KMS-11 (cell line): ENCODE measurements at regions not wholly inside any gene's neighbourhood (a gene's known extent, or its start where the extent isn't known, plus 50 kb on each side); places are given as distances from the start of the nearest gene placed in this dataset.

Experiments
- H2AFZ ChIP-seq: fragments of 200-600 bp; sonication (generic); 2 replicates; pipeline ENCODE4 v1.6.1; 2016; ENCODE audit warnings: antibody characterized with exemption, mixed run types, low read depth
- H3K27ac ChIP-seq: fragments of 200-600 bp; sonication (generic); 2 replicates; pipeline ENCODE4 v1.6.1; 2016; ENCODE audit warnings: mild to moderate bottlenecking, mixed run types
- H3K27me3 ChIP-seq: fragments of 200-600 bp; sonication (generic); 2 replicates; pipeline ENCODE4 v1.6.1; 2017; ENCODE audit warnings: mild to moderate bottlenecking, low read depth, mixed run types, moderate library complexity; ENCODE audit not compliant: insufficient read depth
- H3K36me3 ChIP-seq: fragments of 200-600 bp; sonication (generic); 2 replicates; pipeline ENCODE4 v1.6.1; 2017; ENCODE audit warnings: mild to moderate bottlenecking, mixed run types; ENCODE audit not compliant: insufficient read depth
- H3K4me1 ChIP-seq: fragments of 200-600 bp; sonication (generic); 2 replicates; pipeline ENCODE4 v1.6.1; 2016; ENCODE audit warnings: mild to moderate bottlenecking, low read depth, mixed run types; ENCODE audit not compliant: poor library complexity, severe bottlenecking
- H3K4me2 ChIP-seq: fragments of 200-600 bp; sonication (generic); 2 replicates; pipeline ENCODE4 v1.7.0; 2016; ENCODE audit warnings: mild to moderate bottlenecking, mixed run types
- H3K4me3 ChIP-seq: fragments of 200-600 bp; sonication (generic); IDR thresholded peaks from 2 replicates; pipeline ENCODE4 v1.6.1; 2017; ENCODE audit warnings: low read depth, low read length, mixed read lengths; ENCODE audit not compliant: insufficient read depth
- H3K79me2 ChIP-seq: fragments of 200-600 bp; sonication (generic); 2 replicates; pipeline ENCODE4 v1.6.1; 2016; ENCODE audit warnings: low read depth, mixed run types; ENCODE audit not compliant: insufficient read depth
- H3K9ac ChIP-seq: fragments of 200-600 bp; sonication (generic); 2 replicates; pipeline ENCODE4 v1.6.1; 2016; ENCODE audit warnings: mild to moderate bottlenecking, mixed run types
- H4K20me1 ChIP-seq: fragments of 200-600 bp; sonication (generic); 2 replicates; pipeline ENCODE4 v1.6.1; 2016; ENCODE audit warnings: mild to moderate bottlenecking, mixed run types; ENCODE audit not compliant: insufficient read depth
- TF ChIP-seq, protein P1 (sequence below): fragments of 200-600 bp; sonication (generic); conservative IDR thresholded peaks from 2 replicates; pipeline ENCODE4 v1.6.1; 2017; ENCODE audit warnings: low read depth, mild to moderate bottlenecking, antibody characterized with exemption, low read length, moderate library complexity, mixed read lengths

DNA sequence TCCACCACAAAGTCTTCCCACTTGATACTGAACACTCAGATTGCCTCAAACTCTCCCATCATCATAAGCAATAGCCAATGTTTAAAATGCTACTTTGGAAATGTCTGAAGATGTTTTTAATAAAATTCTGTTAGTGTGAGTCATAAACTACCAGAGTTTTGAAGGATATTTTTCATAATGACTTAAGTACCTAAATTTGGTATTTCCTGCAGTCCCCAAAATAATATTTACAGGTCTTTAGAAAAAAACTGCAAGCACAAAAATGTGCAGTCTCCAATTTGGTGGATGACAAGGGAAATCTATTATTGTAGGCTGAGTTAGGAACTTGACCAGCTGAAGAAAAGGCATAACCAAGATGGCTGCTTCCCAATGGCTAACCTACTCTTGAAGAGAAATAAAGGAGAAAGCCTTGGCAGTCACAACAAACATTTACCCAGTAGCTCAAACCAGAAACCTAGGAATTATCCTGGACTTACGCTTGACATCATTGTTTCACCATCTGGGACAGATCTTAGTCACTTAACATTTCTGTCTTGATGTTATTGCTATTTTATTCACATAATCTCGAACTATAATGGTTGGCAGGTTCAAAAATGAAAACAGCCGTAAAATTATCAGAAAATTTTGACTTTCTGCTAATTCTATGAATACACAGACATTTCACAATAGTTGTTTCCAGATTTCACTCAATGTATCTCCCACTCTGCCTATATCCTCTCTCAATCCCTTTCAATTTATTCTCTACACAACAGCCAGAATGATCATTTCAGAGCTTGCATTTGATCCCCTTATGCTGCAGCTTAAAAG, 111.2 kb upstream of the STEAP1B start:
- Histone ChIP-seq H3K27me3 (no peaks in the 10 kb centered on the region), H3K4me3 (no peak overlapping the region), H4K20me1 (no peaks in the 10 kb centered on the region), H3K79me2 (no peaks in the 10 kb centered on the region), H2AFZ (no peak overlapping the region), H3K9ac (no peak overlapping the region), H3K27ac (no peak overlapping the region), H3K36me3 (no peaks in the 10 kb centered on the region), H3K4me2 (no peak overlapping the region), H3K4me1 (no peaks in the 10 kb centered on the region)
- TF ChIP-seq, protein P1, sequence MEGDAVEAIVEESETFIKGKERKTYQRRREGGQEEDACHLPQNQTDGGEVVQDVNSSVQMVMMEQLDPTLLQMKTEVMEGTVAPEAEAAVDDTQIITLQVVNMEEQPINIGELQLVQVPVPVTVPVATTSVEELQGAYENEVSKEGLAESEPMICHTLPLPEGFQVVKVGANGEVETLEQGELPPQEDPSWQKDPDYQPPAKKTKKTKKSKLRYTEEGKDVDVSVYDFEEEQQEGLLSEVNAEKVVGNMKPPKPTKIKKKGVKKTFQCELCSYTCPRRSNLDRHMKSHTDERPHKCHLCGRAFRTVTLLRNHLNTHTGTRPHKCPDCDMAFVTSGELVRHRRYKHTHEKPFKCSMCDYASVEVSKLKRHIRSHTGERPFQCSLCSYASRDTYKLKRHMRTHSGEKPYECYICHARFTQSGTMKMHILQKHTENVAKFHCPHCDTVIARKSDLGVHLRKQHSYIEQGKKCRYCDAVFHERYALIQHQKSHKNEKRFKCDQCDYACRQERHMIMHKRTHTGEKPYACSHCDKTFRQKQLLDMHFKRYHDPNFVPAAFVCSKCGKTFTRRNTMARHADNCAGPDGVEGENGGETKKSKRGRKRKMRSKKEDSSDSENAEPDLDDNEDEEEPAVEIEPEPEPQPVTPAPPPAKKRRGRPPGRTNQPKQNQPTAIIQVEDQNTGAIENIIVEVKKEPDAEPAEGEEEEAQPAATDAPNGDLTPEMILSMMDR, result no peak

- no peak overlapping the region for H3K4me2 ChIP-seq
- no peaks in the 10 kb centered on the region for H3K79me2 ChIP-seq
- TF ChIP-seq, protein P1, result no peak
- no peaks in the 10 kb centered on the region for H3K27me3 ChIP-seq
- no peak overlapping the region for H3K4me3 ChIP-seq
- H2AFZ ChIP-seq, result no peak overlapping the region
- no peaks in the 10 kb centered on the region for H3K36me3 ChIP-seq
- no peaks in the 10 kb centered on the region for H4K20me1 ChIP-seq
- no peaks in the 10 kb centered on the region for H3K4me1 ChIP-seq
- no peak overlapping the region for H3K27ac ChIP-seq
- no peak overlapping the region for H3K9ac ChIP-seq
Measured at GRCh38 chr7:22610263-22610662, 110.3 kb upstream of the STEAP1B start.

DNA sequence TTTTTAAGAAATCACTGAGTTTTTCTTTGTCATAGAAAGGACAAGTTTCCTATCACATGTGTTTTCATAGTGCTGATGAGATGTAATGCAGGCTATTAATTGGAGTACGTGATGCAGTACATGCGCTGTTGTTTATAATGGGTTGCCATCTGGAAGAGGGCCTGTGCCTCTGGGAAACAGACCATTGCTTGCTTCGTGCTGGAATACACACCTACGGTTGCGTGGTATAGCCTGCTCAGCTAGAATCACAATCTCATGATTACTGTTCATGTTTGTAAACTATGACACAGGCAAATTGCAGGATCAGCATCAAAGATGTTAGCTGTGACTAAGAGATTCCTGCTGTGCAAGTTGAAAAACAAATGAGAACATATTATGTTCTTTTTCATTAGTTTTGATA, 107.2 kb upstream of the STEAP1B start:
- H3K27me3 ChIP-seq, result no peaks in the 10 kb centered on the region
- no peaks in the 10 kb centered on the region for H3K79me2 ChIP-seq
- no peak overlapping the region for H3K4me3 ChIP-seq
- no peak overlapping the region for H2AFZ ChIP-seq
- no peak overlapping the region for H3K27ac ChIP-seq
- TF ChIP-seq, protein P1, result no peak
- no peaks in the 10 kb centered on the region for H3K36me3 ChIP-seq
- H4K20me1 ChIP-seq, result no peaks in the 10 kb centered on the region
- H3K4me1 ChIP-seq, result no peaks in the 10 kb centered on the region
- no peak overlapping the region for H3K9ac ChIP-seq
- no peak overlapping the region for H3K4me2 ChIP-seq

GRCh38 chr7:22604246-22604645, 104.3 kb upstream of the STEAP1B start:
- no peaks in the 10 kb centered on the region for H4K20me1 ChIP-seq
- no peak overlapping the region for H3K9ac ChIP-seq
- no peak overlapping the region for H3K4me3 ChIP-seq
- H2AFZ ChIP-seq, result no peak overlapping the region
- TF ChIP-seq, protein P1, result no peak
- no peaks in the 10 kb centered on the region for H3K4me1 ChIP-seq
- H3K79me2 ChIP-seq, result no peaks in the 10 kb centered on the region
- H3K27ac ChIP-seq, result no peak overlapping the region
- H3K4me2 ChIP-seq, result no peak overlapping the region
- H3K36me3 ChIP-seq, result no peaks in the 10 kb centered on the region
- no peaks in the 10 kb centered on the region for H3K27me3 ChIP-seq
